Activated T-cell treated with anti-CD3 and anti-CD28 coated beads, Interleukin-2, amount 50 U/mL, for 24 hours (primary cell): ENCODE measurements at regions not wholly inside any gene's neighbourhood (a gene's known extent, or its start where the extent isn't known, plus 50 kb on each side); places are given as distances from the start of the nearest gene placed in this dataset.
"Not testable (repeated sequence)": the region's sequence is repeated elsewhere in the genome, so short reads cannot be mapped to it uniquely, and the experiment has no call there.

Experiments
- DNase-seq: peaks from one replicate; pipeline ENCODE4 v3.0.0-alpha.2; 2020
- H3K27ac Mint-ChIP-seq: 2 replicates; pipeline ENCODE4 v1.8.0; 2020; ENCODE audit warnings: mild to moderate bottlenecking, mixed read lengths
- H3K27me3 Mint-ChIP-seq: 2 replicates; pipeline ENCODE4 v1.8.0; 2020; ENCODE audit warnings: mixed read lengths
- H3K36me3 Mint-ChIP-seq: 2 replicates; pipeline ENCODE4 v1.8.0; 2020; ENCODE audit warnings: low read depth, mixed read lengths
- H3K4me1 Mint-ChIP-seq: 2 replicates; pipeline ENCODE4 v1.8.0; 2020; ENCODE audit warnings: low read depth, mixed read lengths
- H3K4me3 Mint-ChIP-seq: 2 replicates; pipeline ENCODE4 v1.8.0; 2020; ENCODE audit warnings: mild to moderate bottlenecking, moderate library complexity, mixed read lengths
- H3K9me3 Mint-ChIP-seq: 2 replicates; pipeline ENCODE4 v1.8.0; 2020; ENCODE audit warnings: mixed read lengths

- not testable (repeated sequence) for H3K9me3 Mint-ChIP-seq, H3K27ac Mint-ChIP-seq, H3K27me3 Mint-ChIP-seq, H3K4me3 Mint-ChIP-seq, H3K4me1 Mint-ChIP-seq, DNase-seq
- peaks cover 51% of the 10 kb centered on the region for H3K36me3 Mint-ChIP-seq
Measured at GRCh38 chr2:242097278-242097677, 227.7 kb downstream of the RTP5 start.

- no peak overlapping the region for H3K27ac Mint-ChIP-seq
- no peak overlapping the region for H3K4me3 Mint-ChIP-seq
- H3K27me3 Mint-ChIP-seq = no peaks in the 10 kb centered on the region
- peaks cover 5% of the 10 kb centered on the region for H3K4me1 Mint-ChIP-seq
- H3K36me3 Mint-ChIP-seq = peaks cover 53% of the 10 kb centered on the region
- no peak for DNase-seq
- H3K9me3 Mint-ChIP-seq = no peaks in the 10 kb centered on the region
Measured at GRCh38 chr2:242098034-242098433, 228.5 kb downstream of the RTP5 start.

- no peaks in the 10 kb centered on the region for H3K27me3 Mint-ChIP-seq
- H3K9me3 Mint-ChIP-seq = no peaks in the 10 kb centered on the region
- H3K36me3 Mint-ChIP-seq = peaks cover 54% of the 10 kb centered on the region
- H3K27ac Mint-ChIP-seq = no peak overlapping the region
- no peak overlapping the region for H3K4me3 Mint-ChIP-seq
- peaks cover 5% of the 10 kb centered on the region for H3K4me1 Mint-ChIP-seq
- no peak for DNase-seq
Measured at GRCh38 chr2:242098445-242099128, 229.1 kb downstream of the RTP5 start.

- H3K27ac Mint-ChIP-seq = not testable (repeated sequence)
Measured at GRCh38 chr2:242103093-242103492, 233.6 kb downstream of the RTP5 start.

GRCh38 chr2:242104202-242104956, 234.8 kb downstream of the RTP5 start:
- Mint-ChIP-seq H3K4me1 (peaks cover 24% of the 10 kb centered on the region), H3K36me3 (peaks cover 36% of the 10 kb centered on the region), H3K27ac (peak overlapping the region; percentile 71)
- not testable (repeated sequence) for DNase-seq, H3K9me3 Mint-ChIP-seq, H3K27me3 Mint-ChIP-seq, H3K4me3 Mint-ChIP-seq

More at GRCh38 chr2:242103093-242103492, 233.6 kb downstream of the RTP5 start:
- peaks cover 49% of the 10 kb centered on the region for H3K36me3 Mint-ChIP-seq
- not testable (repeated sequence) for H3K27me3 Mint-ChIP-seq, H3K4me3 Mint-ChIP-seq, H3K9me3 Mint-ChIP-seq, DNase-seq
- peaks cover 24% of the 10 kb centered on the region for H3K4me1 Mint-ChIP-seq

GRCh38 chr2:242107065-242107464, 237.5 kb downstream of the RTP5 start:
- H3K4me3 Mint-ChIP-seq, DNase-seq, H3K27ac Mint-ChIP-seq, H3K27me3 Mint-ChIP-seq, H3K9me3 Mint-ChIP-seq: not testable (repeated sequence)
- H3K4me1 Mint-ChIP-seq = peaks cover 23% of the 10 kb centered on the region
- peaks cover 25% of the 10 kb centered on the region for H3K36me3 Mint-ChIP-seq

GRCh38 chr2:242108797-242109500, 239.4 kb downstream of the RTP5 start:
- not testable (repeated sequence) for H3K4me3 Mint-ChIP-seq, H3K9me3 Mint-ChIP-seq, H3K27ac Mint-ChIP-seq, DNase-seq, H3K27me3 Mint-ChIP-seq
- H3K4me1 Mint-ChIP-seq = peaks cover 22% of the 10 kb centered on the region
- peaks cover 22% of the 10 kb centered on the region for H3K36me3 Mint-ChIP-seq

- Mint-ChIP-seq H3K4me1 (peaks cover 13% of the 10 kb centered on the region), H3K36me3 (peaks cover 21% of the 10 kb centered on the region)
Measured at GRCh38 chr2:242109819-242110218, 240.3 kb downstream of the RTP5 start.

GRCh38 chr2:242111954-242112353, 242.4 kb downstream of the RTP5 start:
- not testable (repeated sequence) for DNase-seq, H3K27ac Mint-ChIP-seq, H3K27me3 Mint-ChIP-seq, H3K9me3 Mint-ChIP-seq, H3K36me3 Mint-ChIP-seq, H3K4me3 Mint-ChIP-seq
- peaks cover 11% of the 10 kb centered on the region for H3K4me1 Mint-ChIP-seq

More at GRCh38 chr2:242109819-242110218, 240.3 kb downstream of the RTP5 start:
- H3K27ac Mint-ChIP-seq, H3K4me3 Mint-ChIP-seq, H3K9me3 Mint-ChIP-seq, DNase-seq, H3K27me3 Mint-ChIP-seq: not testable (repeated sequence)

- not testable (repeated sequence) for H3K27ac Mint-ChIP-seq, H3K4me1 Mint-ChIP-seq, H3K27me3 Mint-ChIP-seq, DNase-seq, H3K9me3 Mint-ChIP-seq, H3K36me3 Mint-ChIP-seq, H3K4me3 Mint-ChIP-seq
Measured at GRCh38 chr2:242113492-242113891, 244.0 kb downstream of the RTP5 start.

GRCh38 chr2:242116676-242117075, 247.1 kb downstream of the RTP5 start:
- H3K4me3 Mint-ChIP-seq, H3K9me3 Mint-ChIP-seq, H3K36me3 Mint-ChIP-seq, H3K27me3 Mint-ChIP-seq, H3K27ac Mint-ChIP-seq, H3K4me1 Mint-ChIP-seq, DNase-seq: not testable (repeated sequence)

GRCh38 chr2:242117305-242117704, 247.8 kb downstream of the RTP5 start:
- not testable (repeated sequence) for H3K27me3 Mint-ChIP-seq, H3K36me3 Mint-ChIP-seq, H3K9me3 Mint-ChIP-seq, H3K4me1 Mint-ChIP-seq, DNase-seq, H3K27ac Mint-ChIP-seq, H3K4me3 Mint-ChIP-seq

- H3K4me3 Mint-ChIP-seq, H3K4me1 Mint-ChIP-seq, H3K9me3 Mint-ChIP-seq, DNase-seq, H3K27me3 Mint-ChIP-seq, H3K36me3 Mint-ChIP-seq, H3K27ac Mint-ChIP-seq: not testable (repeated sequence)
Measured at GRCh38 chr2:242119682-242120081, 250.2 kb downstream of the RTP5 start.

GRCh38 chr2:242130682-242131081, 261.2 kb downstream of the RTP5 start:
- not testable (repeated sequence) for H3K27ac Mint-ChIP-seq, H3K9me3 Mint-ChIP-seq, H3K4me3 Mint-ChIP-seq, DNase-seq, H3K4me1 Mint-ChIP-seq, H3K36me3 Mint-ChIP-seq, H3K27me3 Mint-ChIP-seq

- not testable (repeated sequence) for DNase-seq, H3K27me3 Mint-ChIP-seq, H3K36me3 Mint-ChIP-seq, H3K27ac Mint-ChIP-seq, H3K9me3 Mint-ChIP-seq, H3K4me1 Mint-ChIP-seq, H3K4me3 Mint-ChIP-seq
Measured at GRCh38 chr2:242159921-242160320, 290.4 kb downstream of the RTP5 start.
